ENCODE measurements at regions not wholly inside any gene's neighbourhood (a gene's known extent, or its start where the extent isn't known, plus 50 kb on each side); places are given as distances from the start of the nearest gene placed in this dataset.

DNA sequence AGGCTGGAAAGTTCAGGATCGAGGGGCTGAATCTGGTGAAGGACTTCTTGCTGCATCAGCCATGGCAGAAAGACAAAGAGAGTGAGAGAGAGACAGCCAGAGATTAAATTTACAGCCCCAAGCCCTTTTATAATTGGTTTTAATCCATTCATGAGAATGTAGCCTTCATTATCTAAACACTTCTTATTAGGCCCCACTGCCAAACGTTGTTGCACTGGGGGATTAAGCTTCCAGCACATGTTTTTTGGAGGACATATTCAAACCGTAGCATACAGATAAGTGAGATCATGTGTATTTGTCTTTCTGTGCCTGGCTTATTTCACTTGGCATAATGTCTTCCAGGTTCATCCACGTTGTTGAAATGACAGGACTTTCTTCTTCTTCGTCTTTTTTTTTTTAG, 524.7 kb downstream of the SPRY1 start:
- H3K36me3 Mint-ChIP-seq, result no peaks in the 10 kb centered on the region
- no peak overlapping the region for H3K27ac Mint-ChIP-seq
- H3K4me3 Mint-ChIP-seq, result no peak overlapping the region
- Histone ChIP-seq H3K4me1 (ENCODE audit: control insufficient read depth, insufficient read depth, low read length) (no peaks in the 10 kb centered on the region), H3K27me3 (ENCODE audit: control insufficient read depth, insufficient read depth, low read length) (no peaks in the 10 kb centered on the region), H3K9me3 (ENCODE audit: control insufficient read depth, insufficient read depth, low read length) (no peaks in the 10 kb centered on the region), H3K36me3 (ENCODE audit: control insufficient read depth, insufficient read depth, low read length) (no peaks in the 10 kb centered on the region), H3K27ac (ENCODE audit: low read length) (no peak overlapping the region), H3K4me3 (ENCODE audit: low read length) (no peak overlapping the region)
- TF ChIP-seq, protein P1, sequence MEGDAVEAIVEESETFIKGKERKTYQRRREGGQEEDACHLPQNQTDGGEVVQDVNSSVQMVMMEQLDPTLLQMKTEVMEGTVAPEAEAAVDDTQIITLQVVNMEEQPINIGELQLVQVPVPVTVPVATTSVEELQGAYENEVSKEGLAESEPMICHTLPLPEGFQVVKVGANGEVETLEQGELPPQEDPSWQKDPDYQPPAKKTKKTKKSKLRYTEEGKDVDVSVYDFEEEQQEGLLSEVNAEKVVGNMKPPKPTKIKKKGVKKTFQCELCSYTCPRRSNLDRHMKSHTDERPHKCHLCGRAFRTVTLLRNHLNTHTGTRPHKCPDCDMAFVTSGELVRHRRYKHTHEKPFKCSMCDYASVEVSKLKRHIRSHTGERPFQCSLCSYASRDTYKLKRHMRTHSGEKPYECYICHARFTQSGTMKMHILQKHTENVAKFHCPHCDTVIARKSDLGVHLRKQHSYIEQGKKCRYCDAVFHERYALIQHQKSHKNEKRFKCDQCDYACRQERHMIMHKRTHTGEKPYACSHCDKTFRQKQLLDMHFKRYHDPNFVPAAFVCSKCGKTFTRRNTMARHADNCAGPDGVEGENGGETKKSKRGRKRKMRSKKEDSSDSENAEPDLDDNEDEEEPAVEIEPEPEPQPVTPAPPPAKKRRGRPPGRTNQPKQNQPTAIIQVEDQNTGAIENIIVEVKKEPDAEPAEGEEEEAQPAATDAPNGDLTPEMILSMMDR (IDR thresholded peaks at IDR 0.05), result no peak
- DNase-seq (no peak), ATAC-seq (no peak)
- H3K9me3 Mint-ChIP-seq, result peaks cover 0 to 2% of the 10 kb centered on the region in 2 donors
- intact Hi-C loops (cut with micrococcal nuclease), result no loop called here
- no peaks in the 10 kb centered on the region for H3K4me1 Mint-ChIP-seq
- H3K27me3 Mint-ChIP-seq (ENCODE audit: low read depth in 2 of 2), result no peaks in the 10 kb centered on the region
- 80% methylated on average over 4 of the region's 5 CpGs for WGBS (ENCODE audit: insufficient coverage)

DNA sequence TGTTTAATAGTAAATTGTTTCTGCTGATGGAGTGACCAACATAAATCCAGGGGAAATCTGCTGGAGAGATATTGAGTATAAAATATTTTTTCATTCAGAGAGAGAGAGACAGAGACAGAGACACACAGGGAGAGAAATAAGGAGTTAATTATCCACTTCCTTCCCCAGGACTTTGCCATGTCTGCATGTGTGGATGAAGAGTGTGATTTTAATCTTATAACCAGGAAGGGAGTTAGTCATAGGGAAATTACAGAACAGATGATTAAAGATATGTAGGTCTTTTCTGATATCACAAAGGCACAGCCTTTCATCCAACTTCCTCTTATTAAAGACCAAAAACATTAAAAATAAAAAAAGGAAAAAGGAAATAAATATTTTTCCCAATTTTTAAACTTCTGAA, 526.3 kb downstream of the SPRY1 start:
- Mint-ChIP-seq H3K4me1 (no peaks in the 10 kb centered on the region), H3K4me3 (no peak overlapping the region), H3K27ac (no peak overlapping the region), H3K27me3 (ENCODE audit: low read depth in 2 of 2) (no peaks in the 10 kb centered on the region), H3K9me3 (peaks cover 0 to 2% of the 10 kb centered on the region in 2 donors), H3K36me3 (no peaks in the 10 kb centered on the region)
- Histone ChIP-seq H3K9me3 (ENCODE audit: control insufficient read depth, insufficient read depth, low read length) (no peaks in the 10 kb centered on the region), H3K36me3 (ENCODE audit: control insufficient read depth, insufficient read depth, low read length) (no peaks in the 10 kb centered on the region), H3K27ac (ENCODE audit: low read length) (no peak overlapping the region), H3K4me3 (ENCODE audit: low read length) (no peak overlapping the region), H3K27me3 (ENCODE audit: control insufficient read depth, insufficient read depth, low read length) (no peaks in the 10 kb centered on the region), H3K4me1 (ENCODE audit: control insufficient read depth, insufficient read depth, low read length) (no peaks in the 10 kb centered on the region)
- TF ChIP-seq, protein P1 (IDR thresholded peaks at IDR 0.05), result no peak
- ATAC-seq, result no peak
- intact Hi-C loops (cut with micrococcal nuclease), result no loop called here
- DNase-seq, result no peak

DNA sequence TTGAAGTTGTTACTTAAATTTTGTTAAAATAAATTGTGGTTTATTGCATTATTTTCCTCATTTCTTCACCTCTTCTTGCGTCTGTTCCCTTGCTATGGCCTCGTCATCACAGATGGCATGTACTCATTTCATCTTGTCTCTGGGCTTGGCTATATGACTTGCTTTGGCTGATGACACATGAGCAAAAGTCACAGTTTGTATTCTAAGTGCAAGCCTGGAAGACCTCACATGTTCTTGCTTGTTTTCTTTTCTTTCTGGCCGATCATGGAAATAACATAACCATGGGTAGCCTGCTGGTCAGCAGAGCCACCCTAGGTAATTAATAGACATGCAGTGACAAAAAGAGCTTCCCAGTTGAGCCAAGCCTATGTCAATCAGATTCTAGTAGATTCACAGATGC, 527.9 kb downstream of the SPRY1 start:
- H3K9me3 ChIP-seq (ENCODE audit: control insufficient read depth, insufficient read depth, low read length), result no peaks in the 10 kb centered on the region
- WGBS (ENCODE audit: insufficient coverage), result 92% methylated on average over 3 of the region's 3 CpGs
- H3K4me3 ChIP-seq (ENCODE audit: low read length), result no peak overlapping the region
- H3K9me3 Mint-ChIP-seq, result peaks cover 0 to 2% of the 10 kb centered on the region in 2 donors
- DNase-seq (no peak), ATAC-seq (no peak)
- no peaks in the 10 kb centered on the region for H3K4me1 Mint-ChIP-seq
- no peak overlapping the region for H3K27ac Mint-ChIP-seq
- no peak overlapping the region for H3K27ac ChIP-seq (ENCODE audit: low read length)
- H3K27me3 ChIP-seq (ENCODE audit: control insufficient read depth, insufficient read depth, low read length), result no peaks in the 10 kb centered on the region
- TF ChIP-seq, protein P1 (IDR thresholded peaks at IDR 0.05), result no peak
- H3K27me3 Mint-ChIP-seq (ENCODE audit: low read depth in 2 of 2), result no peaks in the 10 kb centered on the region
- intact Hi-C loops (cut with micrococcal nuclease), result no loop called here
- no peaks in the 10 kb centered on the region for H3K36me3 Mint-ChIP-seq
- H3K4me3 Mint-ChIP-seq, result no peak overlapping the region
- H3K4me1 ChIP-seq (ENCODE audit: control insufficient read depth, insufficient read depth, low read length), result no peaks in the 10 kb centered on the region
- H3K36me3 ChIP-seq (ENCODE audit: control insufficient read depth, insufficient read depth, low read length), result no peaks in the 10 kb centered on the region

DNA sequence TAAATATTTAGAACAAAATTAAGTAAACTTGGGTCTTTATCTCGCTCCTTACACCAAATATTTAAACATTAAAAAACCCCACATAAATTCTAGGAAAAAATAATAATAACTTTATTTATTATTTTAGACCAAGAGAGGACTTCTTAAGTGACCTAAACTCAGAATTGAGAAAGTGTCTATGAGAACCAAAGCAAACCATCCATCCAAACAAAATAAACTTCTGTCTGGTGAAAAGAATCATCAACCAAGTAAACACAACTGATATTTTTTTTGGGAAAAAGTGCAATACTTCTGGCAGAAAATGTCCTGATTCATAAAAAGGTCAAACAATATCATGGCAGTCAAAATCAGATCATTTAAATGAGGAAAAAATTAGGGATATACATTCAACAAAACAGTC, 533.0 kb downstream of the SPRY1 start:
- DNase-seq, result no peak
- Histone ChIP-seq H3K27me3 (ENCODE audit: control insufficient read depth, insufficient read depth, low read length) (no peaks in the 10 kb centered on the region), H3K4me3 (ENCODE audit: low read length) (no peak overlapping the region), H3K27ac (ENCODE audit: low read length) (no peak overlapping the region), H3K9me3 (ENCODE audit: control insufficient read depth, insufficient read depth, low read length) (no peaks in the 10 kb centered on the region), H3K4me1 (ENCODE audit: control insufficient read depth, insufficient read depth, low read length) (no peaks in the 10 kb centered on the region), H3K36me3 (ENCODE audit: control insufficient read depth, insufficient read depth, low read length) (no peaks in the 10 kb centered on the region)
- no peak overlapping the region for H3K4me3 Mint-ChIP-seq
- H3K36me3 Mint-ChIP-seq, result no peaks in the 10 kb centered on the region
- H3K27me3 Mint-ChIP-seq (ENCODE audit: low read depth in 2 of 2), result no peaks in the 10 kb centered on the region
- TF ChIP-seq, protein P1 (IDR thresholded peaks at IDR 0.05), result no peak
- peaks cover 4 to 11% of the 10 kb centered on the region in 2 donors for H3K9me3 Mint-ChIP-seq
- no CpG with 5 or more reads among the region's 1 CpG for WGBS (ENCODE audit: insufficient coverage)
- no peak overlapping the region for H3K27ac Mint-ChIP-seq
- no peaks in the 10 kb centered on the region for H3K4me1 Mint-ChIP-seq
- intact Hi-C loops (cut with micrococcal nuclease), result no loop called here
- ATAC-seq, result no peak
